GM12864 (cell line): ENCODE measurements at regions not wholly inside any gene's neighbourhood (a gene's known extent, or its start where the extent isn't known, plus 50 kb on each side); places are given as distances from the start of the nearest gene placed in this dataset.

ENCODE experiments used
- DNase-seq: peaks from one replicate; pipeline ENCODE4 v3.0.0-alpha.2; 2011; ENCODE audit warnings: low read depth
- H3K4me3 ChIP-seq: 2 replicates; pipeline ENCODE4 v1.5.1; 2011; ENCODE audit warnings: mild to moderate bottlenecking, low read depth, low read length, control low read depth
- TF ChIP-seq, protein P1 (sequence below): IDR thresholded peaks from 2 replicates; pipeline ENCODE4 v1.5.1; 2011; ENCODE audit warnings: low read depth, mild to moderate bottlenecking, moderate library complexity, low read length, control low read depth, inconsistent platforms; ENCODE audit errors: missing control alignments

DNA sequence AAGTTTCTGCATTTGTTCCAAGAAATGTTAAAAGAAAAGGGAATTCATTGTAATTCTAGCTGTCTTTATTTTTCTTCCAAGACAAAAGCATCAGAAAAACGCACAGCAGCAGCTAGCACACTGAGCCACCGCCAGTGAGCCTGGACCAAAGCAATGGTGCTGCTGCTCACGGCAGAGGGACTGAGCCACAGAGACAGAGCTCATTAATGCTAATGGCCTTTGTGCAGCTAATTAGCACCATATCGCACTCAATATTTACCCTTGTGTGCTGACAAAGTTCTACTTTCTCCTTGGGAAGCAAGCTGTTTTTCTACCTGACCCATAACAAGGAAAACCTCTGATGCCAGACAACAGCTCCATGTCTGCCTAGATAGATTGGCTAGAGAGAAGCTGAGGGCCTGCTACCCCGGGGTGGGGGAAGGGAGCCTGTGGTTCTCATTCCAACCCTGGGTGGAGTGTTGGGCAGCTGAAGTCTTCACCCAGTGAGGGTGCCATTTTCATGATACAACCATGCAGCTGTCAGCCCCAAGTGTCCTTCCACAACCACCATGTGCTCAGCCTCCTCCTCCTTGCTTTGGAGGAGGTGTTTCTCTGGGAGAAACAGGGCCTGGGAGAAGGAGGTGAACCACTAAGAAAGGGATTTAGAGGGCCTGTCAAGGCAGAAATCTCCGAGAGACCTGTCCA, 131.1 kb upstream of the NCAM1 start:
- H3K4me3 ChIP-seq, result no peak overlapping the region
- no peak for DNase-seq
- TF ChIP-seq, protein P1, sequence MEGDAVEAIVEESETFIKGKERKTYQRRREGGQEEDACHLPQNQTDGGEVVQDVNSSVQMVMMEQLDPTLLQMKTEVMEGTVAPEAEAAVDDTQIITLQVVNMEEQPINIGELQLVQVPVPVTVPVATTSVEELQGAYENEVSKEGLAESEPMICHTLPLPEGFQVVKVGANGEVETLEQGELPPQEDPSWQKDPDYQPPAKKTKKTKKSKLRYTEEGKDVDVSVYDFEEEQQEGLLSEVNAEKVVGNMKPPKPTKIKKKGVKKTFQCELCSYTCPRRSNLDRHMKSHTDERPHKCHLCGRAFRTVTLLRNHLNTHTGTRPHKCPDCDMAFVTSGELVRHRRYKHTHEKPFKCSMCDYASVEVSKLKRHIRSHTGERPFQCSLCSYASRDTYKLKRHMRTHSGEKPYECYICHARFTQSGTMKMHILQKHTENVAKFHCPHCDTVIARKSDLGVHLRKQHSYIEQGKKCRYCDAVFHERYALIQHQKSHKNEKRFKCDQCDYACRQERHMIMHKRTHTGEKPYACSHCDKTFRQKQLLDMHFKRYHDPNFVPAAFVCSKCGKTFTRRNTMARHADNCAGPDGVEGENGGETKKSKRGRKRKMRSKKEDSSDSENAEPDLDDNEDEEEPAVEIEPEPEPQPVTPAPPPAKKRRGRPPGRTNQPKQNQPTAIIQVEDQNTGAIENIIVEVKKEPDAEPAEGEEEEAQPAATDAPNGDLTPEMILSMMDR, result no peak

DNA sequence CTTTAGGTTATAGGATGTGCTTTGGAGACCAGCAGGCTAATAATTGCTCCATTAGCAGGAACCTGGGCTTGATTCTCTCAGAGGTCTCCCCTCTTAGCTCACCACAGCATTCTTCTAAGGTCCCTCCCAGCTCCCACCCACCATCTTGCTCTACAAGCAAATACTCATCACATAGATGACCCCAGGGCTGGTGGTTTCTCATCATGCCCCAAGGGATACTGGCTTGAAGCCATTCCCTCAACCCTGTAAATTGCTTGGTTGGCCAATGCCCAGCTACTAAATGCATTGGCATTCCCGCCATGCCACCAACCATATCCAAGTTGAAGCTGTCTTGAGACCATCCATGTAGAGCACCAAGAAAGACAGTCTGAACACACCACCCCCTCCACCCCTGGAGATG, 130.2 kb upstream of the NCAM1 start:
- TF ChIP-seq, protein P1, result no peak
- no peak overlapping the region for H3K4me3 ChIP-seq

DNA sequence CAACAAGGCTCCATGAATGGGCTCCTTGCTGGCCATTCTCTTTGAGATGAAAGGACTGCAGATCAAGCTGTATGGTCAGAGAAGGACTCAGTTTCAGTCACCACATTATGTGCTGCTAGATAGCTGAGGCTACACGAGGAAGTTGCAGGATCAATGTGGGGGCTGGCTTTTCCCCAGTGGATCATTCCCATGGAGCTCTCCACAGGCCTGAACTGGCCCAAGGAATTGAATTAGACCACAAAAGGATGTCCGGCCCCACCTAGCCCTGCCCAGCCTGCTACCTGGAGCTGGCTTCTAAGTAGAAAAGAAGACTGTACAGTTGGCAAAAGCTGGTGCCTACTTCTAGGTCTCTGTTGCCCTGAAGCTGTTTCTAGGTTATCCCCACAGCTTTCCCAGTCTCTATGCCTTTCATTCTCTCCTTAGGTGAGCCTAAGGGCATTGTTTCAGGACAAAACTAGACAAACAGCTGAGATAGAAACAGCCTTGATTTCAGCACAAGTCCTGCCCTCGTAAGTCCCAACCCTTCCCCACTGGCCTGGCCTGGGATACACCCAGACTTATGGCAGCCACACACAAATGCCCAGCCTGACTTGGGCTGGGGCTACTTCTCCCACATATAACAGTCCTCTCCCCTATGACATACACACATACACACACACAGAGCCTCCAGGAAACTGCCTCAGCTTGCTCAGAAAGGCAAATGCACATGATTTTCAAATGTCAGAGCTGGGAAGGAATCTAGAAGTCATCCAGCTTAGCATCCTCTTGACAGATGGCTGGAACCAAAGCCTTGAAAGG, 129.1 kb upstream of the NCAM1 start:
- H3K4me3 ChIP-seq, result no peak overlapping the region
- no peak for DNase-seq
- TF ChIP-seq, protein P1, result no peak

More for the DNA sequence above, 130.2 kb upstream of the NCAM1 start:
- DNase-seq, result no peak

DNA sequence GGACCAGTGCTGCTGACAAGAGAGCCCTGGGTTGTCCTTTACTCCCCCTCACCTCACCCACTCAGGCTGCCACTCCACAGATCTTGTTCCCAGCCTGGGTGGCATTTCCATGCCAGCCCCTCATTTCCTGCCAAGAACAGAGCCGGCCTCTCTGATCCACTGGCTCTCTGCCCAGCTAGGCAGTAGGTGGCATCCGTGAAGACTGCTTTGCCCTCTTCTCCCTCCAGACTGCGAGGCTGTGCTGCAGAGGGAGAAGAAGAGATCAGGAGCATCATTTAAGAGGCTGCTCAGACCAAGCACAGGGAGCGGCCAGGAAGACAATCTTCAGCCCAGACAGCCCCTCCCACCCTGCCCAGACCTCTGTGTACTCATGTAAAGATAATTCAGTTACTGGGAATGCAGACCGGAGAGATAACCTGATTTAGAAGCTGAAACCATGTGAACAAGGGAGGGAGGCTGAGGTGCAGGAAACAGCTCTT, 126.9 kb upstream of the NCAM1 start:
- no peak for DNase-seq
- TF ChIP-seq, protein P1, result no peak
- H3K4me3 ChIP-seq, result no peak overlapping the region

DNA sequence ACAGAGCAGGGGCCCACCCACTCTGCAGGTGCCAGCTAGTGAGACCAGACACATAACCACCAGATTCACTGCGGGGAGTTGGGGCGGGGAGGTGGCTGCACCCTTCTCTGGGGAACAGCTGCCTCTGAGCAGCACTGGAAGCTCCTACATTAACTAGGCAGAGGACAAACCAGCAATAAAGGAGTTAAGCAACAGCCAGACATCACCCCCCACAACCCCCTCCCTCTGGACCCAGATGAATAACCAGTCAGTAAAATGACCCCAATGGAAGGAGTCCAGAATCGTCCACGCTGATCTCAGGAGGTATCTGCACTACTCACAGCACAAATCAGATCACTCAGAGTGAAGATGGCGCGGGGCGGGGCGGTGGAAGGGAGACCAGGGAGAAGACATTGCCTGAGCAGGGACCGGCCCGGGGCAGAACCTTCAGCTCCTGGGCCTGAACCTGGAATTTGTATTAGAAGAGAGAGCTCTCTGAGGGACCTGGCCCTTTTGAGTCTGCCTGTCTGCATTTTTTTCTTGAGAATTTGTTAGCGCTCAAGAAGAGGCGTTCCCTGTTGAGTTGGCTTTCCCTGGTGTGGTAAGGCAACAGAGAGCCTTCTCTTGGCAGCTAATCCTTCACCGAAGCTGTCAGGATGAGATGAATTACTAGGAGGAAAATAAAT, 125.5 kb upstream of the NCAM1 start:
- no peak overlapping the region for H3K4me3 ChIP-seq
- DNase-seq, result no peak
- TF ChIP-seq, protein P1, result no peak

DNA sequence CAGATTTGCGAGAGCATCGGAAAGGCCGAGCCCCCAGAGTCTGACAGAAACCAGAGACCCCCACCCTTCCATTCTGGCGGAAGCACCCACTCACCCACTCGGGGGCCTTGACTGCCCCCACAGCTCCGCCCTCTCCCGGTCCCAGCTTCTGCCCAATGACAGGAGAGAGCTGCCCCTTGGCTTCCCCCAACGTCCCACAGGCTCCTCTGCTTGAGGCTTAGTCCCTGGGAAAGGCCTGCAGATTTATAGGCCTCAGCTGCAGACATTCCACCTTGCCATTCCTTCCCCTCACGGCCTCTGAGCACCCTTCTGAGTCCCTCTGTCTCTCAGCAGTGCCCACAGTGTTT, 125.0 kb upstream of the NCAM1 start:
- TF ChIP-seq, protein P1, result no peak
- no peak for DNase-seq

More for the DNA sequence above, 125.0 kb upstream of the NCAM1 start:
- H3K4me3 ChIP-seq, result no peak overlapping the region
